K562 (cell line): ENCODE measurements at regions not wholly inside any gene's neighbourhood (a gene's known extent, or its start where the extent isn't known, plus 50 kb on each side); places are given as distances from the start of the nearest gene placed in this dataset.

ENCODE experiments used
- MEF2A ChIP-seq: IDR thresholded peaks from 2 replicates; pipeline ENCODE4 v1.6.1; 2011; ENCODE audit warnings: low read depth, mild to moderate bottlenecking, low read length, moderate library complexity; ENCODE audit not compliant: control insufficient read depth
- POLR2AphosphoS2 ChIP-seq: IDR thresholded peaks from 2 replicates; pipeline ENCODE4 v1.6.1; 2012; ENCODE audit warnings: low read length, improper control_type of control experiment
- POLR2AphosphoS5 ChIP-seq: IDR thresholded peaks from 2 replicates; pipeline ENCODE4 v1.6.1; 2011; ENCODE audit warnings: mild to moderate bottlenecking, low read depth, low read length, moderate library complexity; ENCODE audit not compliant: control insufficient read depth, insufficient read depth
- RAD21 ChIP-seq, 2 experiments: fragments of 250-450 bp in 1 of 2; fragments of 450-650 bp in 1 of 2; sonication (Bioruptor Pico) in 1 of 2; formaldehyde crosslinking in 1 of 2; IDR thresholded peaks in 1 of 2; conservative IDR thresholded peaks in 1 of 2; 2 replicates each; pipeline versions ENCODE4 v1.4.0 to v1.8.0; 2020 to 2022; ENCODE audit warnings: mild to moderate bottlenecking in 2 of 2, moderate library complexity in 1 of 2
- RNF2 ChIP-seq: sonication (generic); IDR thresholded peaks from 2 replicates; pipeline ENCODE4 v1.6.1; 2016
- SIN3A ChIP-seq, 2 experiments: fragments of 150-350 bp in 1 of 2; IDR thresholded peaks; 2 replicates each; pipeline ENCODE4 v1.6.1; 2011 to 2016; ENCODE audit warnings: borderline replicate concordance in 2 of 2, low read depth in 2 of 2, low read length in 2 of 2, mild to moderate bottlenecking in 2 of 2, moderate library complexity in 2 of 2; ENCODE audit not compliant: control insufficient read depth in 1 of 2
- TAF1 ChIP-seq: IDR thresholded peaks from 2 replicates; pipeline ENCODE4 v1.6.1; 2011; ENCODE audit warnings: mild to moderate bottlenecking, low read length, moderate library complexity; ENCODE audit not compliant: insufficient read depth, control insufficient read depth, severe bottlenecking; ENCODE audit errors: extremely low read depth
- ZBTB33 ChIP-seq: sonication (generic); formaldehyde crosslinking; IDR thresholded peaks from 2 replicates; pipeline ENCODE4 v1.8.1; 2023; ENCODE audit warnings: mild to moderate bottlenecking, missing genetic modification reagents
- ZNF518B ChIP-seq: fragments of 250-450 bp; sonication (Bioruptor Pico); IDR thresholded peaks from 2 replicates; pipeline ENCODE4 v1.5.0; 2021; ENCODE audit warnings: mild to moderate bottlenecking, moderate library complexity

- TF ChIP-seq TAF1 (no peak), RNF2 (no peak), SIN3A (IDR thresholded peaks at IDR 0.05; ENCODE audit: borderline replicate concordance in 2 of 2, control insufficient read depth in 1 of 2, low read depth in 2 of 2, low read length in 2 of 2) (no peak), ZBTB33 (CRISPR knock-in tag) (no peak), POLR2AphosphoS5 (no peak), MEF2A (no peak), ZNF518B (CRISPR knock-in tag) (no peak), RAD21 (CRISPR knock-in tag; conservative IDR thresholded peaks at IDR 0.05 in 1 of 2, IDR thresholded peaks at IDR 0.05 in 1 of 2) (no peak), POLR2AphosphoS2 (no peak)
Observed at GRCh38 chr6:51528556-51528955, 558.9 kb downstream of the PKHD1 start.
